GM10248 (cell line): ENCODE measurements at regions not wholly inside any gene's neighbourhood (a gene's known extent, or its start where the extent isn't known, plus 50 kb on each side); places are given as distances from the start of the nearest gene placed in this dataset.

Experiments
- CTCF ChIA-PET: fragments of 300-600 bp; sonication (Branson Sonifier 250); formaldehyde crosslinking; extraction: SDS; loops from one replicate; lab custom pipeline; 2021; ENCODE audit warnings: antibody characterized with exemption; lab: Yijun Ruan, JAX
- POLR2A ChIA-PET: fragments of 350-650 bp; sonication (Branson Sonifier 250); formaldehyde crosslinking; extraction: SDS; loops from one replicate; lab custom pipeline; 2020; ENCODE audit warnings: antibody characterized with exemption; lab: Yijun Ruan, JAX
- DNase-seq: peaks from one replicate; pipeline ENCODE4 v3.0.0; 2012; ENCODE audit errors: extremely low spot score
- TF ChIP-seq, protein P1 (sequence below): IDR thresholded peaks from 2 replicates; pipeline ENCODE4 v1.5.1; 2012; ENCODE audit warnings: mild to moderate bottlenecking, low read depth; ENCODE audit errors: extremely low read depth, missing control alignments, control extremely low read depth

DNA sequence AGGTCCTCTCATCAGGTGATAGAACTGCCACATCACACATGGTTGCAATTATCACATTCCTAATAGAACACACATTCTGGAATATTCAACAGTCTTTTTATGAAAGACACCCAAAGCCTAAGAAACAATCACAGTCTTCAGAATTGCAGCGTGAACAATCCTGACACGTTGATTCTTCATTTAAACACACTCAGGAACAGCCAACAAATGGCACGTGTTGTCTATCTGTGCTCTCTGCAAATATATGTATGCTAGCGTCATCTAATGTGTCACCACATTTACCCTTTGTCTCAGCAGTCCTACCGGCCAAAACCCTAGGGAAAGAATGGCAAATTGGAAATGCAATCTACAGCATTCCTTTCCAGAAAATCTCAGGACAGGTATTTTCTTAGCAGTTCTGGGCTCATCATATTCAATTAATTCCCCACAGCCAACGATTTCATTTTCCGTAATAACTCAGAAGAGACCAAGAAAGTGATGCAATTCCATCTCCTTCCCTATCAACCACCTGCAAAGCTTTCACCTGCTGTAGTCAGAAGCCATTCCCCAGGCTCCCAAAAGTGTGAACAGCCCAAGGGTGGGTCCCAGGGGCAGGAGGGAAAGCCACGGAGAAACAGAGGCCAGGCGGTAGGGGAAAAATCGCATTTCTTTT is 280.3 kb upstream of the JARID2 start:
- CTCF ChIA-PET: no interaction called here
- no peak for DNase-seq
- TF ChIP-seq, protein P1, sequence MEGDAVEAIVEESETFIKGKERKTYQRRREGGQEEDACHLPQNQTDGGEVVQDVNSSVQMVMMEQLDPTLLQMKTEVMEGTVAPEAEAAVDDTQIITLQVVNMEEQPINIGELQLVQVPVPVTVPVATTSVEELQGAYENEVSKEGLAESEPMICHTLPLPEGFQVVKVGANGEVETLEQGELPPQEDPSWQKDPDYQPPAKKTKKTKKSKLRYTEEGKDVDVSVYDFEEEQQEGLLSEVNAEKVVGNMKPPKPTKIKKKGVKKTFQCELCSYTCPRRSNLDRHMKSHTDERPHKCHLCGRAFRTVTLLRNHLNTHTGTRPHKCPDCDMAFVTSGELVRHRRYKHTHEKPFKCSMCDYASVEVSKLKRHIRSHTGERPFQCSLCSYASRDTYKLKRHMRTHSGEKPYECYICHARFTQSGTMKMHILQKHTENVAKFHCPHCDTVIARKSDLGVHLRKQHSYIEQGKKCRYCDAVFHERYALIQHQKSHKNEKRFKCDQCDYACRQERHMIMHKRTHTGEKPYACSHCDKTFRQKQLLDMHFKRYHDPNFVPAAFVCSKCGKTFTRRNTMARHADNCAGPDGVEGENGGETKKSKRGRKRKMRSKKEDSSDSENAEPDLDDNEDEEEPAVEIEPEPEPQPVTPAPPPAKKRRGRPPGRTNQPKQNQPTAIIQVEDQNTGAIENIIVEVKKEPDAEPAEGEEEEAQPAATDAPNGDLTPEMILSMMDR: no peak
- POLR2A ChIA-PET: no interaction called here

DNA sequence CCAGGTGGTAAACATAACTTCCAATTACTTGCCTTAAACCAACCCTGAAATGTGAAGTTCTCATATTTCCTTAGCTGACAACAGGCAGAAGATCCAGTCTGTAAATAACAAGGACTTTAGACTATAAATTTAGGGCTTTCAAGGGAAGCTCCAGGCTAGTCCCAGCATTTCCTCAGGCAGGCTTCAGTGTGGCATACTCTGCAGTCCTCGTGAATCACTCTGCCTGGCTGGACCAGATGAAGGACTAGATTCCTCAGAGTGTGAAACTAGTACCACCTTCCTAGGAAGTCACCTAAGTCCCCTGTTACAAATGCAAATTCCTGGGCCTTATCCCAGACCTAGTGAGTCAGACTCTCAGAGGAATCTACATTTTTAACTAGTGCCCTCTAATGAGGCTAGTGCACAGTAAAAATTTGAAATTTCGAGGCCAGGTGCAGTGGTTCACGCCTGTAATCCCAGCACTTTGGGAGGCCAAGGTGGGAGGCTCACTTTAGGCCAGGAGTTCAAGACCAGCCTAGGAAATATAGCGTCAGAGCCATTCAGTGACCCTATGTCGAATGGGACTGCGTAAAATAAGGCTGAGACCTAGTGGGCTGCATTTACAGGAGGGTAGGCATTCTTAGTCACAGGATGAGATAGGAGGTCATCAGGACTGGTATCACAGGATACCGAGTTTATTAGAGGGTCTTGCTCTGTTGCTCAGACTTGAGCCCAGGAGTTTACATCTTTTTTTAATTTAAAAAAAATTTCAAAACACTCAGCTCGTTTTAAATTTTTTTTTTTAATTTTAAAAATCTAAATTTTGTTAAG is 279.6 kb upstream of the JARID2 start:
- TF ChIP-seq, protein P1: no peak
- CTCF ChIA-PET: no interaction called here
- POLR2A ChIA-PET: no interaction called here
- no peak for DNase-seq

DNA sequence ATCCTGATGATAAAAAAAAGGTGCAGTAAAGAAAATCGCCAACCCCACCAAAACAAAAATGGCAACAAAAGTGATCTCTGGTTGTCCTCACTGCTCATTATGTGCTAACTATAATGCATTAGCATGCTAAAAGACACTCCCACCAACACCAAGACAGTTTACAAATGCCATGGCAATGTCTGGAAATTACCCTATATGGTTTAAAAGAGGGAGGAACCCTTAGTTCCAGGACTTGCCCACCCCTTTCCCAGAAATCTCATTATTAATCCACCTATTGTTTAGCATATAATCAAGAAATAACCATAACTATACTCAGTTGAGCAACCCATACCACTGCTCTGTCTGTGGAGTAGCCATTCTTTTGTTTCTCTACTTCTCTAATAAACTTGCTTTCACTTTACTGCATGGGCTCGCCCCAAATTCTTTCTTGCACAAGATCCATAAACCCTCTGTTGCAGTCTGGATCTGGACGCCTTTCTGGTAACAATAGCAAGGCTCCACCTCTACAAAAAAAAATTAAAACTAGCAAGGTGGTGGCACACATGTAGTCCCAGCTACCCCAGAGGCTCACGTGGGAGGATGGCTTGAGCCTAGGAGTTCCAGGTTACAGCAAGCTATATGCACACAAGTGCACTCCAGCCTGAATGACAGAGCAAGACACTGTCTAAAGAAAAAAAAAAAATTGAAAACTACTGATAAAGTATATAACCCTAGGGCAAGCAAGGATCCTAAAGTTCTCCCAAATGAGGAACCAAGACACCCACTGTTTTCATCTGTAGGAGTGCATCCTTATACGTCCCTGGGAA is 278.8 kb upstream of the JARID2 start:
- POLR2A ChIA-PET: no interaction called here
- no peak for DNase-seq
- CTCF ChIA-PET: interaction anchor here (1.2 kb wide), 1 partner anchor 35 kb away, joined by 3 read pairs; no protein-coding TSS in a partner anchor
- TF ChIP-seq, protein P1: no peak

DNA sequence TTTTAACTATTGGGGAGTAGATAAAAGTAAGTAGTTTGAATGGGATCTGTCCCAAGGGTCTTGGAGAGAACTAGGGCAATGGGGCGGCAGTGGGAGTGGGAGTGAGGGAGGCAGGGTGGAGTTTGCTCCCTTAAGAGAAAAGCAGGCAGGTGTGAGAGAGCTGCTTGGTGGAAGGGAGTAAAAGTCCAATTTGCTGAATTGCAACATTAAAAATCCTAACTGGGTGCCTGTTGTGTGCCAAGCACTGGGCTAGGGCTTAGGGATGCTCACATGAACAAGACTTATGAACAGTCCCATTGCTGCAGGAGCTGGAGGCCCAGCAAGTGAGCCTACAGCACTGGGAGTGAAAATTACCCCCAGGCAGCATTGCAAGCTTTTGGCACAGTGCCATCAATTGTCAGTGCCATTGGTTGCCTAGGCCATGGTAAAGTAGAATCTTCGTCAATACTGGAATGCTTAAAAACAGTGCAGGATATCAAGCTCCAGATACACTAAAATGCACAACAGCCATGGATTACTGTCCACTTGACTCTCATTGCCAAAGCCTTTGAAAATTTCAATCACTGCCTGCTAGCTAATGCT is 277.7 kb upstream of the JARID2 start:
- ChIA-PET POLR2A (no interaction called here), CTCF (interaction anchor here (1.2 kb wide), 1 partner anchor 34 kb away, joined by 3 read pairs; no protein-coding TSS in a partner anchor)
- TF ChIP-seq, protein P1: no peak
- DNase-seq: no peak

DNA sequence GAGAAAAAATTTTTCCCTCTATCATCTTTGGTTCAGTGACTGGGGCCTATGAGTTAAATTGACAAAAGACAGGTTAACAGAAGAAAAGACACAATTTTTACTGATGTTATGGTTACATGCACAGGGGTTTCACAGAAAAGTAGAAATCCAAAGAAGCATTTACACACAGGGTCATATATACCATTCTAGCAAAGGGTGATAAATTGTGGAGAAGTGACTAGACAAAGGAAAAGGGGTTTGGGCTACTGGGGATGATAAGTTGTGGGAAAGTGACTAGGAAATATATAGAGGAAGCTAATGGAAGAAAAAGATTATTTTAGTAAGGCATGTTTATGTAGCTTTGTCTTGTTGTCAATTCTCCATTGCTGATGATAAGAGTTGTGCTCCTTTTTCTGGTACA is 276.7 kb upstream of the JARID2 start:
- CTCF ChIA-PET: interaction anchor here (1.2 to 1.5 kb wide), 2 partner anchors 10 to 21 kb away, joined by 3 to 7 read pairs; no protein-coding TSS in a partner anchor
- TF ChIP-seq, protein P1: no peak
- POLR2A ChIA-PET: no interaction called here
- DNase-seq: no peak
